T follicular helper cell (primary cell): ENCODE measurements at regions not wholly inside any gene's neighbourhood (a gene's known extent, or its start where the extent isn't known, plus 50 kb on each side); places are given as distances from the start of the nearest gene placed in this dataset.
"Not testable (repeated sequence)": the region's sequence is repeated elsewhere in the genome, so short reads cannot be mapped to it uniquely, and the experiment has no call there.

ENCODE experiments used
- DNase-seq: peaks from one replicate; pipeline ENCODE4 v3.0.0-alpha.2; 2020; ENCODE audit warnings: low read depth

DNA sequence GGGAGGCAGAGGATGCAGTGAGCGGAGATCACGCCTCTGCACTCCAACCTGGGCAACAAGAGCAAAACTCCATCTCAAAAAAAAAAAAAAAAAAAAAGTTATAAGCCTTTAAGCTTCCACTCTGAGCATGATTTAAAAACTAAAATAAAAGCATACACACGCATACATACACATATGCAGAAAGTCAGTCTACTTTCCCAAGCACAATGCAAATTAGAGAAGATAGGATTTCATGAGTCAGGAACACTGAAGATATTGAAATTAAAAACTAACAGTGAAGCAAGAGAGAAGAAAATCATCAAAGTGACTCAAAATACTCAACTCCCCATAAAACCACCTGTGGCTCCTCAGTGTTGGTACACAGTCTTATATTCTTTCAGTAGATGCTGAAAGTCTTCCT lies 1009.5 kb upstream of the WWC1 start:
- DNase-seq = no peak

DNA sequence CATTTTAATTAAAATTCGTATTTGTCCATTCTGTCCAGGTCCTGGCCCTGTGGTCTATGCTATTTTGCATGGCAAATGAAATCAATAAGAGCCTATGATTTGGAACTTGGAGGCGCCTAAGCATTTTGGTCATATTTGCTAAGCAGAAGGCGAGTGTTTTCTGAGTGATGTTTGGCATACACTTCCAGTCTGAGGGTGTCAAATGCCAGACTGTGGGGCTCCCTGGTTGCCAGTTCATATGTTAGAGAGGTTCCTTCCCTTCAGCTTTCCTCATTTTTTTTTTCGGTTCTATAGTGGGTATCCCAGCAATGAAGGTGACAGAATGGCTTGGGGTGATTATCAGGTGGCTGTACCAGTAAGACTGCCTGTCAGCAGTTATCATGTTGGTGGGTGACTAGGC lies 1007.8 kb upstream of the WWC1 start:
- no peak for DNase-seq

DNA sequence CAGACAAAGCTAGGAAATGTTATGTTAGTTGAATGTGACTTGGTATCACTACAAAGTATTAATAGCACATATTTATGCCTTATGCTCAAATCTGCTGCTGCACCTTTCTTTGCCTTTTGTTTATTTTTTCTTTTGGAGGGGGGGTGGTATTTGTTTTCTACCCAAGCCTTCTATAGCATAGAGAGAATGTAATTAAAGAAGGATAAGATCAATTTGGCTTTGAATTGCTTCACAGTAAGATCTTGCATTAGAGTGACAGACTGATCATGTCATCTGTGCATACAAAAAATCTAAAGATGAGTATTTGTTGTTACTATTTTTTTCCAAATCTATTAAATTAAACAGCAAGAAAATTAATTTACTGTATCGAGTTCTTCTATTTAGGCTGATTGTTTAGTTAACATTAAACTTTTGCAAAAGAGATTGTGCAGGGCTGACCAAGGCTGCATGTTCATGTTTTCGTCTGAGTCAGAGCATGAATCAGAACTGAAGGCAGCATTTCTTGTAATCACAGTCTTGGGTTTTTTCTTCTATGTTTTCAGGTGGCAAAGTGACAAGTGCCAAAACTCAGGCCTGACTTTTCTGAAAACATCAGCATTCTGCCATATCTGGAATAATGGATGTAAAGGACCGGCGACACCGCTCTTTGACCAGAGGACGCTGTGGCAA lies 1007.1 kb upstream of the WWC1 start:
- no peak for DNase-seq

DNA sequence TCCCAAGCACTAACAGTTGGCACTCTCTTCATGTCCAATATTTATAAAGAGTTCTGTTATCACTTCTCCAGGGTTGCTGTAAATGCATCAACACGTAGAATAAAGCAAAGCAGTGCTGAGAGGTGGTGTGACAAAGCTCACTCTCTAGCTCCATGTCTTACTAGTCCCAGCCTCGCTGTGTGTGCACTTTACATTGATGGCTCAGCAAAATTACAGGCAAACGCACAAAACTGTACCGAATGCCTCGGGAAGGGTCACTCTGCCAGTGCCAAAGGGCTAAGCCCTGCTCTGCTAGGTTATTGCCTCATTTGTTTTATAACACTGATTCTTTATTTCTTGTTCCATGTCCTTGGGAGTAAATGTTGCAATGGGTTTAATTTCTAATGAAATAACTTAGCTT lies 1005.9 kb upstream of the WWC1 start:
- DNase-seq = no peak

DNA sequence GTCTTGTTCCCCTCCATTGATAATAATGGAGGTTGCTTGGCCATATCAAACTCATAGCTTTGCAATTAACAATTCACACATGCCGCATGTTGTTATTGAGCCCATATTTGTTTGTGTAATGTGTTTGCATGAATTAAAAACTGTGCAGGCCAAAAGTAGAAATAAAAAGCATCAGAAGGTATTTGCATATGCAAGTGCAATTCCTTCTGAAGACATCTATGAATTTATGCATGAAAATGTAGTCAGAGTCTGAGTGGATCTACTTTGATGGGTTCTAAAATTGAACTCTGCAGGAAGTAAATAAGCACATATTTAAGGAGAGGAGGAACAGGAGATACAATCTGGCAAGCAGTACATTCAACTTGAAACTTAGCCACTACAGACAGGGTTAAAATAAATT lies 1004.6 kb upstream of the WWC1 start:
- DNase-seq = no peak

DNA sequence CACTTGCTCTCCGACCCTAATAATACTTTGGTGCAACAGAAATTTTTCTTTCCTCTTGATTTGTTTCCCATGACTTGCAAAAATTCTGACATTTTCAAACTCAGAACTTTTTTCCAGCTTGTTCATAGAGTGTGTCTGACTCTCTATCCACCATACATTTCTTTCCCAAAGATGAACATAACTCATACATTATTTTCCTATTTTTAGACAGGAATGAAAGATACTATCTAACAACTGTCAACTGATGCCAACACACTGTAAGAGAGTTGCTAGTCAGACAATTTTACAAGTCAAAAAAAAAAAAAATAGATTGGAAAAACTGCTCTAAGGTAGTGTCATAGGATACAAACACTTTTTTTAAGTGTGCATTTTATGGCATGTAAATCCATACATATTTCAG lies 1001.0 kb upstream of the WWC1 start:
- no peak for DNase-seq

DNA sequence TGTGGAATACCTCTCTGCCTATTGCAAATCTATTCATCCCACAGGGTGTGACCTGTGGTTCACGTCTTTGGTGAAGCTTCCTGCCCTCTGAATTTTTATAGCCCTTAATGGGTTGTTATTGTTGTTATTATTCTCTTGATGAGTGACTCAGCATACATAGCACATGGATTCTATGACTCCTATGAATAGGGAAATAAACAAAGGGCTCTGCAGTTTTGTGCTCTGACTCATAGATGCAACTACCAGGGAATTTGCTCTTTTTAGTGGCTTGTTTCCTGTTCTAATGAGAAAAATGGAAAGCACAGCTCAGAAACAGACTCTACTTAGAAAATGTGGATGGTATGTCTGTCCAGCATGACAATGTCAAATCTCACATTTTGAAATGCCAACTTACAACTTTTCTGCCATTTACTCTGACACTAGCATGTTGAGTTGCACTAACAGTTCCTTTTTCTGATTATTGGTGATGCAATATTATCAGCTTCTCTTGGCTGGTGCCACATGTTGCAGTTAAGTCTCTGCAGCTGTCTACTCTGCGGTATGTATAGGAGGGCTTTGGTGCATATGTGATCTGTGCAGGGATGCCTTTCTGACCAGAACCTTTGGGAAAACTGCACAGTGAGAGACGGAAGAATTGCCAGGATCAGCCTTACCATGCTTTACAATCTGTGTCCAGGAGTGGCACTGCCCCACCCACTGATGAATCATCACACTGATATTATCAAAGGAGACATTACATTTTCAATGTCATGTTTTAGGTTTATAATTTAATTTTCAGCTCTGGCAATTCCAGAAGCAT lies 996.4 kb upstream of the WWC1 start:
- no peak for DNase-seq

DNA sequence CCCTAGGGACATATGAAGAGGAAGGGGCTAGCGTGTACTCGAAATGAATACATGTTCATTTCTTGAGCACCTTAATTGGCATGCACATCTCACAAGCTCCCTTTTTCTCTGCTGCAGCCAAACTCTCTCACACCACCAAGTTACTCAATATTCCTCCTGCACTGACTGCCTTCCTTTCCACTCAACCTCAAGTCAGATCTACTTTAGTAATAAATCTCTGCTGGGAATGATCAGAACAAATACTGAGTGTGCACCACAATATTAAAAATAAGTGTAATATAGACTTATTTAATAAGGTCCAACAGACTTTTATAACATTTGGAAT lies 995.8 kb upstream of the WWC1 start:
- no peak for DNase-seq

DNA sequence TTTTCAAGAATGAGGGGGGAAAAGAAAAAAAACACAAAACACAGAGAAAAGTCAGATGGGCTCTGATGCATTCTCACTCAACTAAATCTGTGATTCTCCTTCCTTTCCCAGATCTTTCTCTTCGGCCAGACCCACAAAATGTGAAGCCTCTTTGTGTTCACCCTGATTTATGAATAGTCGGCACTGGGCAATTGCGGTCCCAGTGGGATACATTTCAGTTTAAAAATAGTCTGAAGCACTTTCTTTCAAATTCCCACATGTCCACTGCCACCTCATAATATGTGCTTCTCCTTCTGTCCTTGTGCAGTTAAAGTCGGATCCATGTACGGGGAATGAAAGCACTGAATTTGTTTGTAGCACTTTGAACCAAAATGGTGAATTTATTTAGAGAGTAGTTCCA lies 995.4 kb upstream of the WWC1 start:
- DNase-seq = no peak

DNA sequence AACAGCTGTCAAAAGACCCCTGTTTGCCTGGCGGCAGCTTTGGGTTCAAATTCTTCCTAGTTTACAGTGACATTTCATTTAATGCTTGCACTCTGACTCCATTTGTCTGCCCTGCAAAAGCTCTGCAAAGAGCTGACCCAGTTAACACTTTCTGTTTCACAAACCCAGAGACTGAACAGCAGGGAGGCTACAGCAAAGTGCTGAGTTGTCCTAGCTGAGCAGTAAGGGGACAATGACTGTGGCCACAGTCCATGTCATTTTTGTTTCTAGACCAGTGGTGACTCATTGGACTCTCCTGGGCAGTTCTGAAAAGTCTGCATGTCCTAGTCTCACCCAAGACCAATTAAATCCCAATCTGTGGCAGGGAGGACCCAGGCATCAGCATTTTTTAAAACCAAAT lies 994.8 kb upstream of the WWC1 start:
- DNase-seq = no peak

DNA sequence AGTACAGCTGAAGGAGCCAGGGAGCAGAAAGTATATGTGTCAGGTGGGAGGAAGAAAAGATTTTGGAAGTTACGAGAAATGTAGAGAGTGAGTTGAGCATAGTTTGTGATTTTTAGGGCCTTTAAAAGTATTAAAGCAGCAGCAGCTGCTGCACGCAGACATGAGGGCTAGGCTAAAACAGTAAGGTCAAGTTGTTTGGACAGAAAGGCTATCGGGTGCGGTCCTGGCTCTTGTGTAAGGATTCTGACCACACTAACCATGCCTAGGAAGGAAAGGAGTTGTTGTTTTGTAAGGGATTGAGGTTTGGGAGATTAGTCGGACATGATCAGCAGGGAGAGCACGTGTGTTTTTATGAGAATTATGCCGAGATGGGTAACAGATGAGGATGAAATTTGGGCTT lies 991.6 kb upstream of the WWC1 start:
- not testable (repeated sequence) for DNase-seq

DNA sequence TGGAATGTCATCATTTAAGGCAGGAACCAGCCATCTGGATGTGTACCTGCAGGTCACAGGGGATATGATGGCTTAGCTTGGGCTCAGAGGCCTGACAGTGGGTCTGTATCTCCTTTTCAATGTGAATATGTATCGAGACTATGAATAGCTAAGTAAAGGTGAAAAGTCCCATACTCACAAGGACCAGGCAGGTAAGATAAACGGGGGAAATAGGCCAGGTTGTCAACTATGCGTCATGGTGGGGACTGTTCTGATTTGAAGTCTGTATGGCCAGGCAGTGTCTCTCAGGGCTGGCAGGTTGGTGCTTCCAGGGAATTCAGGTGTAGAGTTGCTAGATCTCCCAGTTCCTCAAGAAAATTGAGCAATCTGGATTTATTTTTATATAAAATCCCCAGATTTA lies 987.9 kb upstream of the WWC1 start:
- DNase-seq = no peak

DNA sequence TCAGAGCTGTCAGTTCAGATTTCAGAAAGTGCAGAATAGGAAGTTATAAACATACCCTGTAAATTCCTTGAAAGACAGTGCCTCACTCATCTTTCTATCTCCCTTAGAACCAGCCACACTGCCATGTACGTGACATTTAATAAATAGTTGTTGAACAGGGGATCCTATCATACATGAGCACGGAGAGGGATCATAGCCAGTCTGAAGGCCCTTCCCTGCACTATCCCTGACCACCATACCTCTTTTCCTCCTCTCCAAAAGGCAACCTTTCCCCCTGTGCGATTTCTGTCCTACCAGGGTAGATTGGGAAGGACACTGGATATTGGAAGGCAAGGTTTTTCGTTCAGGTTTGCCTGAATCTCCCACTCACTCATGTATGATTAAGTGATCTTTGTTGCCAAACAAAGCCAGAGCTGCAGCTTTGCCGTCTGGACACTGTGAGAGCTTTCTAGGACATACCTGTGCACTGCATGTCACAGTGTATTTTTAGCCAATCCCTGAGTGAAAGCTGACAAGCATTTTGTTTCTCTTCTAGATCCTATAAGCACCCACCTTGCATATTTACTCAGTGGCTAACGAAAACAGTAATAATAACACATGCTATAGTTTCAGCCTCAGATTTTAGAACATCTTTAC lies 986.5 kb upstream of the WWC1 start:
- no peak for DNase-seq

DNA sequence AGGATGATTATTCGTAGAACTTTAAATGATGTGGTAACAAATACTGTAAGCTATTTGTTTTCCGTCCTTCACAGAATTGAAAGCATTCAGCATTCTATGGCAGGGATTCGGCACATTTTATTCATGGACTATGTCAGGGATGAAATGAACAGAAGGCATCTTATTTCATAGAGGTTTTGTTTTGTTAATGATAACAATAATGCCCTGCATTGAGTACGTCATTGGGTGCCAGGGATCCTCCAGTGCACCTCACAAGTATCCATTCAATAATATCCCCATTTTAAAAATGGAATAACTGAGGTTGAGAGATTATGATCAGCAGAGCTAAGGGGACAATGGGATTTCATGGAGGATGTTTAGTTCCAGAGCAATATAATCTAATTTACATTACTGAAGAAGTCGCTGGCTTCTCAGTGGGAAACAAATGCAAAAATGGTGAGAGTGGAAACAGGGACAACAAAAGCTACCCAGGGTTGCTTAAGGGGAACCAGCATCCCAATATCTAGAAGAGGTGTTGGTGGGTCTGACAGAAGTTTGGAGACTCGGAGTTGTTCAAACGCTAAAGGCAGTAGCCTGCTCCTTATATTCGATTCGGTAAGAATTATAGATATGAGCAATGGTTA lies 985.7 kb upstream of the WWC1 start:
- no peak for DNase-seq

DNA sequence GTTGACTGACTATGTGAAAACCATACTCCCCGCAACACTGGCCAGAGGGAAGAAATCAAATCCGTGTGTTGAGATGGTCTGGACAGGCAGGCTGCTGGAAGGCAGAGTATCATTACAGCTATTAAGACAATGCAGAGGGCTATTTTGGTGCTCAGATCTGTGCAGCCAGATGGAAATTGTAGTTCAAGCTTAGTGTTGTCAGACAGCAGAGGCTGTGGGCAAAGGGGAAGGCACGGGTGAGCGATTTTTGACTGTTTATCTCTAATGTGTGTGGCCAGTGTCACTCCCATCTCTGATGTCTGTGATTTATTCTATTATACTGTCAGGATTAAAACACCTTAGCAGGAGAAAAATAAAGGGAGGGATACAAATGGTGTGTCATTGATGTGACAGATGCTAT lies 984.4 kb upstream of the WWC1 start:
- no peak for DNase-seq

DNA sequence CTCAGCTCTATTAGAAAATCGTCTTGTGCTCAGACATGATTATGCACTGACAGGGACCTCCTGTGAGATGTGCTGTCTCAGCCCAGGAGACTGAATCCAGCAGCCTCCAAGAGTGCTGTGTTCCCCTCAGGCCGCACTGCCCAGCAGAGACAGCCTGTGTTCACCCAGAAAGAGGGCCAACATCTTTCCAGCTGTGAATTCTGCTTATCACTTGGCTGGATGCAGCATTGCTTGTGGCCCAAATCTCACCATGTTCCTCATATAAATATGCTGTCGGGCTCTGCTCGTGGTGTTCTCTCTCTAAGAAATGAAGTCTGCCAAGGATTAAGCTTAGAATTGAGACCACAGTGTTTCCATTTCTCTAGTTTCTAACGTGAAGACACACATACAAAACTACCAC lies 983.0 kb upstream of the WWC1 start:
- DNase-seq = no peak

DNA sequence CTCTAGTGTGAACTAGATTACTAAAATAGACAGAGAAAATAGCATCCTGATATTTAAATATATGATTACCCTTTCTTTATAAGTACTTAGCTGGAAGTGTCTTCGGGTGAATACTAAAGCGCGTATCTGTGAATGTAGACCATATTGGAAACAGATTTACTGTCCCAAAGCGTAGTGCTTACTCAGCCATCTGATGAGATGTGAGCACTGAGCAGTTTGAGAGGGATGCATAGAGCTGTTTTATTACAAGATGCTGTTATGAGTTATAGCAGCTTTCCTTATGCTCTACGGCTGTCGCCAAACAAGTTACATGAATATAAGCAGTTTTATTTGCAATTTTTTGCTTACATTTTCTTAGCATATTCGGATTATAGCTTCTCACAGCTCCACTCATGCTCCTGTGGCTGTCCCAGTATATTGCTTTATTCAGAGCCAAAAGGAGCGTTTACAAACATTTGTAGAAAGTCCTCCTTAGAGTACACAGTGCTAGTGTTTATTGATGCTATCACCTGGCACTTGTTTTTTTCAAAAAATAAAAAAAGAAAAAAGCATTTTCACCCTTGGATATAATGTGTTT lies 981.4 kb upstream of the WWC1 start:
- DNase-seq = no peak

DNA sequence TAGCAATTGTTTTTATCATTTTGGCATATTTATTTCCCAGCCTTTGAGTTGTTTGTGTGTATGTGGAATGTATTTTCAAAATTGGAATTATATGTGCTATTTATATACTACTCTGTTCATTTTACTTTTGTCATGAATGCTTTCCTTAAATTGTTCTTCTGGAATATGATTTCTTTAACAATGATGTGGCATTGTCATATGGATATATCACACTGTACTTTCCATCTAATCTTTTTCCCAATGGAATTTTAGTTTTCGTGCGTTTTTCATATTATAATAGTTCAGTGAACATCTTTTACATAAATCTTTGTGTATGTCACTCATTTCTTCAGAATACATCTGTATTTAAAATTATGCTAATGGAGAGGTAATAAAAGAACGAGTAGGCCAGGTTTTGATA lies 980.1 kb upstream of the WWC1 start:
- DNase-seq = no peak

DNA sequence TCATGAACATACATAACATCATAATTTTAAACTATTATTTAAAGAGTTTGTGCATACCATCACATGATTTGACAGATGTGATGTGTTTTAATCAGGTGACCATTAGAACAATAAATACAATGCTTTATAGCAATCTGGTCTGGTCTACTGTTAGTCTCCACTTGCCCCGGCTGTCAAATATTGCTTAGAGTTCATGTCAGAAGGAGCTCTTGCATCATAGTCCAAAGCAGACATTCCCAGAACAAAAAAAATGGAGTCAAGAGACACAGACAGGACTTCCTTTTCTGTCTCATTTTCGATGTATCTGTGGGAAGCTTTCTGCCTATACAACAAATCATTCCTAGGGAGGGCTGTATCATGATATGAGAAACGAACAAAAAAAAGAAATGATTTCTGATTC lies 979.2 kb upstream of the WWC1 start:
- no peak for DNase-seq

DNA sequence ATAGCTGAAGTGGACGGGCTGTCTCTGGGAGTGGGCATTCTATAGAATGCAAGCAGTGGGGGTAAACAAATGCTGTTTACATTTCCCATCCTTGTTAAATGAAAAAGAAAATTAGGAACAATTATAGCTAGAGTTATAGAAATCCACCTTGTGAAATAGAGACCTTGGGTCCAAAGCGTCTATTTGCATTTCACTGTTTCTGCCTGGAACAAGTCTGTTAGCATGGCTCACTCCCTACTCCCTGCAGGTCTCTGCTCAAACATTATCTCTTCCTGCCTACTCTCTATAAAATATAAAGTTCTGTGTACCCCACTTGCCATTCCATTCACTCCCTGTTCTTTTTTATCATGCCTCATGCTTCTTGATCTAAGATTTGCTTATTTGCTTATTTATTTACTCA lies 975.7 kb upstream of the WWC1 start:
- no peak for DNase-seq

DNA sequence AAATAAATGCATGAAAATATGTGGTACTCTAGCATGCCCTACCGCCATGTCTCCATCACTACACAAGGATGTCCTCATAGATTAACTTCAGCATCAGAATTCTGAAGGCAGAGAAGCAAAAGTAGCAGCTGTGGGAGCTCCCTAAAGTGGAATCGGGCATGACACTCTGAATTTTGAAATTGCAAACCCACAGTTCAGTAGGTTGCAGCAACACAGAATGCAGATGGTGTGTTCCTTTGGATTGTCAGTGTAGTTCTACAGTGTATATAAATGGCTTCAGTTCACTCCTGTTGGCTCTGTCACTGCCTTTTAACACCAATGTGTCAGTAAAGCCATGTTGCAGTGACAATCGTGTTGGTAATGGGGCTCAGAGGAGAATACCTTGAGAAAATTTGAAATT lies 973.6 kb upstream of the WWC1 start:
- no peak for DNase-seq

DNA sequence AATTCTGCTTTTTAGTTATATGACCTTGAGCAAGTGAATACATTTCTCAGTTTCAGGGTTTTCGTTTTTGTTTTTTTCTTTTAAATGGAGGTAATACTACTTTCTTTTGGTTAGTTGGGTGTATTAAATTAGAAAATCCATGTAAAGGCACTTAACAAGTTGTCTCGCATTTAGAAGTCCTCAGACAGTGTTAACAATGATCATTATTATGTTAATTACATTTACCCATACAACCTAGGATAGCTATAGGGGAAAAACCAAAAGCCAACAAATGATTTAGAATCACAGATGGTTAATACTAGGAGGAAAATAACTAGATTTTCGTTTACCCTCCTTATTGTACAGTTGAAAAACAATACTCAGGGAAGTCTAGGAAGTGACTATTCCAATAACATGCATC lies 972.2 kb upstream of the WWC1 start:
- no peak for DNase-seq

DNA sequence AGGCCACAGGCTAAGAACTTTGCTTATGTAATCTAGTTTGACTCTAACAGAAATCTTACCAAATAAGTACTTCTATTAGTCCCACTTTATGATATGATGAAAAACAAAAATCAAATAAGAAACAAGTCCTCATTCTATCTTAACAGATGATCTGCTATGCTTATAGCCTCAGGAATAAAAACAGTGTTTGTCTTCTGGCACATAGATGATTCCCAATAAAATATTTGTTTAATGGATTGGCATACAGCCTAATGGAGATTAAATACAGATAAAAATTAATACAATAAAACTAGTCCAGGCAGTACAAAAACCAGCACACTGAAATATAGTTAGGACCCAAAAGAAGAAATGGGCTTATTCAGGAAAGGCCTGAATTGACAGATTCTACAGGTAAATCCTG lies 971.4 kb upstream of the WWC1 start:
- no peak for DNase-seq
